Activated naive CD4-positive, alpha-beta T cell treated with Interleukin-2 at 50 U/mL for 16 hours (primary cell): ENCODE measurements at regions not wholly inside any gene's neighbourhood (a gene's known extent, or its start where the extent isn't known, plus 50 kb on each side); places are given as distances from the start of the nearest gene placed in this dataset.

ENCODE experiments used
- DNase-seq: peaks from one replicate; pipeline ENCODE4 v3.0.0-alpha.2; 2020

DNA sequence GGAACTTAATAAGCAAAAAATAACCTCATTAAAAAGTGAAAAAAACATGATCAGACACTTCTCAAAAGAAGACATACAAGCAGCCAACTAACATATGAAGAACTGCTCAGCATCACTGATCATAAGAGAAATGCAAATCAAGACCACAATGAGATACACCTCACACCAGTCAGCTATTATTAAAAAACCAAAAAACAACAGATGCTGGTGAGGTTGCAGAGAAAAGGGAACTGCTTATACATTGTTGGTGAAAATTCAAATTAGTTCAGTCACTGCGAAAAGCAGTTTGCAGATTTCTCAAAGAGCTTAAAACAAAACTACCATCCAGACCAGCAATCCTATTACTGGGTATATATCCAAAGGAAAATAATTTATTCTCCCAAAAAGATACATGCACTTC, 513.3 kb downstream of the MDFIC start:
- no peak for DNase-seq

DNA sequence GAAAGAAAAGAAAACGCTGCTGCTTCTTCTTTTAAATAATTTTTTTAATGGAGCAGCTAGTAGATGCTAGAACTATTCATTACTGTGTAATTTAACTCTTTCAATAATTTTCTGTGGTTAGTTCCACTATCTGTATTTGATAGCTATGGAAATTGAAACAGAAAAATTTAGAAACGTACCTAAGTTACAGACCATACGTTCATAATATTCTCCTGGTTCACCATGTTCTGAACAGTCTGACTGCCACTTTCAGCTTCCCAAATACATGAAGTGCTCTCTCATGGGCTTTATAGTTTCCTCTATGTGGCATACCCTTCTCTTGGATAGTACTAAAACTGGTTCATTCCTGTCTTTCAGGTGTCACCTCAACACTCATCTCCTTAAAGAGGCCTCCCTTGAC, 508.0 kb downstream of the MDFIC start:
- no peak for DNase-seq

DNA sequence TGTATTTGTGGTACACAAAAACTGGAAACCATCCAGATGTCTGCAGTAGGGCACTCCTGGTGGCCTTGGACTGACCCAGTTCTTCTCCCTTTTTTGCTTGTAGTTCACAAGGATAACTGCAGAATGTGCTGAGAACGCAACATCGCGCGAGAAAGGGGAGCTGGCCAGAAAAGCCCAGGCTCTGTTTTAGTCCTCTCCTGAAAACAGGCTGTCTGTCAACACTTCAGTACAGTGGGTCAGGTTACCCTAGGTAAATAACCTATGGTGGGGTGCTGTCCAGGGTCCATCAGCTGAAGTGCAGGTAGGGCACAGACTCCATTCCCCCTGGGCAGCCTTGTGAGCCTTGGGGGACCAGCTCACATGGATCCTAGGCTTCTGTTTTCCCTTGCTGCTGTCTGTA, 495.8 kb downstream of the MDFIC start:
- no peak for DNase-seq

DNA sequence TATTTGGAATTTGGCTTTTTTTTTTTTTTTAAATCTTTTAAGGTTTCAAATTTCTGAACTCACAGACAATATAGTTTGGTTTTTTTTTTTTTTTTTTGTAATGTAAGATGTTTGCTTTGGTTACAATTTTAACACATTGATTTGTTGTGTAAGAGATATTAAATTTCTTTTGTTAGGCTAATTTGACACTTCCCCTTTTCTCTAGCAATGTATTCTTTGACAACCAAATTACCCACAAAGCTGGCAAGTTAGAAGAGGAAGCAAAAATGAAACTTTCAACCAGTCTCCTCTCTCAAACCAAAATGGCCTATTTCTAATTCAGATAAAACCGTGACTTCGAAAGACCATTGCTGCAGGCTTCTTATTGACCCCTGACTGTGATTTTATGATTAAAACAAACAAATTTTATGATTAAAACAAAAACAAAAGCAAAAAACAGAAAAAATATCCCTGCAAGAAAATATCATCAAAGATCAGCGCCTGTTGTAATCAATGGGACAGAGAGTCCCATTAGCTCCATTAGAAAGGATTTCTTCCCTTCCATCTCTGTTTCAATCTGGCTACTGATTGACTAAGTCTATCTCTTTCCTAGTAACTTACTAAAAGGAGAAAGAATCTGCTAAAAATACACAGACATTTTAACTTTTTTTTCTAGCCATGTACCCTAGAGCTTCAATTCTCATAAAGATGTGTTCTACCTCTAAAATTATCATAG, 489.2 kb downstream of the MDFIC start:
- DNase-seq = no peak

DNA sequence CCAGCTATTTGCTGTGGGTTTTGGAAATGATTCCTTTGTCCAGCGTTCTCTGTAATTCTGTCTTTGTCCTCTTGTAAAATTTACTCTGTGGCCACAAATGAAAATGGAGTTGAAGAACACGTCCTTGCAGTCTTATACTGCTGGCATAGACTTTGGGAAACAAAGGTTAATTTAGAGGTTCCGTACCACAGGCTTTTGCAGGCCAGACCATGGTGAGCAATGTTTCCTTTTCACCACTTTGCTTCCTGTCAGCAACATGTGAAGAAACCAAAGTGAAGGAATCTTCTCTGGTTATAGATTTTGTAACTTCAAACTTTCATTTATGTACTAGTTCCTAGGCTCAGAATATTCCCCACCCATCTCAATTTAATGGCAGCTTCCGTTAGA, 488.5 kb downstream of the MDFIC start:
- DNase-seq = no peak

DNA sequence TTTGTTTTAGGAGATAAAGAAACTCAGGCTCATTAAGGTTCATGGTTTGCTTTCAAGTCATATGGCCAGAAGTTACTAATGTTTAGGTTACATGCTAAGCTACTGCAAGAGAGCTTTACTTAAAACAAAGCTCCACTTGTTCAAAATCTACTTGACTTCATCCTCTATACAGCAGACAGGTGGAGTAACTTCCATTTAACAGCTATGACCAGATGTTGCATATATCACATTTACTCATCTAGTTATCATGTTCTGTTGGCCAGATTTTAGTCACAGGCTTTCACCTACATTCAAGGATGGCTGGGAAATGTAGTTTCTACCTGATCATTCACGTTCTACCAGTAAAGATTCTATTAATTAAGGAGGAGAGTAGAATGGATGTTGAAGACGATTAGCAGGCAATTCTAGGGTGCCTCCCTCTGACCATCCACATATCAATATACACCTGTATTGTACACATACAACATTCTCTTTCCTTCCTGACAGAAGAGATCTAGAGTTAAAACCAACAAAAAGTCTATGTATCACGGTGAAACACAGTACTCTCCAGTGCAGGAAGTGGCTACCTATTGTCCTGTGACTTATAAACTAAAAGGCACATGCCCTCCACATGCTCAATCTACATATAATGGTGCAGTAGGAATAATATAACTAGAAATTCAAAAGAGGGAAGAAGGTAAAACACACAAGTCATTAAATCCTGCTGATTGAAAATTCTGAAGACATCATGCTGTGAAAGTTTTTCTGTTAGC, 488.0 kb downstream of the MDFIC start:
- DNase-seq = no peak

DNA sequence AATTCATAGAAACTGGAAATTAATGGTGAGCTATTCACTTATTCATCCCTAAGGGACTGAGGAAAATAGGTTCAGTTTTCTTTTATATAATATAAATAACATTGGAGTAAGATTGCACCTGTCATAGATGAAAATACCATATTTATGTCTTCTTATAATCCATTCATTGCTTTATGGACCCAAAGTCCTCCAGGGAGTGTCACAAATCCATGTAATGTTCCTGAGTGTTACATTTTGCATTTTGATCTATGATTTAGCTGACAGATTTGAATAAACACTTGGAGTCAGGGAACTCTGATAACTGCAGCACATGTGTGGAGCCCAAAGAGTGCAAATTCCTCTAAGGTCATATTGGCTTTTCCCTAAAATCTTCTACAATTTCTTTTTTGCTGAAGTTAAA, 484.3 kb downstream of the MDFIC start:
- no peak for DNase-seq

DNA sequence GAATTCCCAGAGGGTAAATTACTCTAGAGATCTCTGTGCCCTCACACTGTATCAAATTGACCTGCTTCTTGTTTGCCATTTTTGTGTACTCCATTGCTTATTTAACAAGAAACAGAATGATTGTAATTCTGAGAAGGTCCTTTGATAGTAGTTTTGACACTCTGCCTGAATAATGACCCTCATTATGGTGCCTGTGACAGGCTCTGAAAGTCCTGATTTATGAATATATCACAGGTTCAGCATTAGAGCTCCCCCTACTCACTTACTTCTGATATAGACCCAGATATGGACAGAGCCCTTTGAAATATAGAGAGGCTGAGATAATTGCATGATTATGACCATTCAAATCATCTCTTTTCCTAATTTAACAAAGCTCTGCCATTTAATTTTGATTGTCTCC, 465.2 kb downstream of the MDFIC start:
- DNase-seq = no peak

DNA sequence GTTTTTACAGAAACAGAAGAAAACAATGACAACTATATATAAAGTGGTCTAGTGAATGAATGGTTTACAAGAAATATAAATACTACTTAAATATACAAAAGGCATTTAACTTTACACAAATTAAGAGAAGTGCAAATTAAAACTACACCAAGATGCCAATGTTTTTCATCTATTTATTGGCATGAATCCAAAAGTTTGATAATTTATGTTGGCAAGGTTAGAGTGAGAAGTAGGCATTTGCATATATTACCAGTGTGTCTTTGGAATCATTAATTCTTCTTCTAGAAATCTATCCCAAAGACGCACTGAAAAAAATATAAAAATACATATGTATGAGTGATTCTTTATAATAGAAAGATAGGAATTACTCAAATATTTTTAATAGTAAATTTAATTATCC, 457.4 kb downstream of the MDFIC start:
- no peak for DNase-seq

DNA sequence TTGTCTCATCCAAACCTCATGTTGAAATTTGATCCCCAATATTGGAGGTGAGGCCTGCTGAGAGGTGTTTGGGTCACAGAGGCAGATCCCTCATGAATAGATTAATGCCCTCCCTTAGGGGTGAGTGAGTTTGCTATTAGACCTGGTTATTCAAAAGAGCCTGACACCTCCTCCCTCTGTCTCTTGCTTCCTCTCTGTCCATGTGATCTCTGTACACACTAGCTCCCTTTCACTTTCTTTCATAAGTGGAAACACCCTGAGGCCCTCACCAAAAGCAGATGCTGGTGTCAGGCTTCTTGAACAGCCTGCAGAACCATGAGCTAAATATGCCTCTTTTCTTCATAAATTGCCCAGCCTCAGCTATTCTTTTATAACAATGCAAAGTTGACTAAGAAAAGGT, 447.1 kb downstream of the MDFIC start:
- DNase-seq = no peak

DNA sequence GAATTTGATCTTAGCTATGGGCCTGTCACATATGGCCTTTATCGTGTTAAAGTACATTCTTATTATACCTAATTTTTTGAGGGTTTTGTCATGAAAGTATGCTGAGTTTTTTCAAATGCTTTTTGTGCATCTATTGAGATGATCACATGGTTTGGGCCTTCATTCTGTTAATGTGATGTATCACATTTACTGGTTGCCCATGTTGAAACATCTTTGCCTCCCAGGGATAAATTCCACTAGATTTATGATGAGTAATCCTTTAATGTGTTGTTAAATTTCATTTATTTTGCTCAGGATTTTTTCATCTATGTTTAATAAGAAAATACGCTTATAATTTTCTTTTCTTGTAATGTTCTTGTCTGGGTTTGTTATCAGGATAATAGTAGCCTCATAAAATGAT, 442.0 kb downstream of the MDFIC start:
- no peak for DNase-seq

DNA sequence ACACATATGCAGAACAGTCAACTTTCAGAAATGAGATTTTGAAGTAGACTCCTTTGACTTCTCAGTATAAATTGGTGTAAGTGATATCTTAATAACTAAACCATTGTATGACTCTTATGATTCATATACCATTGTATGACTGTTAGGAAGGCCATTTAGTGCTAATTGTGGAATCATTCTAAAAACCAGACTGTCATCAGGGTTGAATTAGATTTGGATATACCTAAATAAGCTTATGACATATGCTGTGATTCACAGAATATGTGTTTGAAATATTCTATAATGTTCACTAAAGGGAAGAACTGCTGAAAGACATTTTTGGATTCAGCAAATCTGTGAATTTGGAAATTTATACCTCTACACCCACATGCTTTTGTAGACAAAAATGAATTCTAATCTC, 438.1 kb downstream of the MDFIC start:
- DNase-seq = no peak

DNA sequence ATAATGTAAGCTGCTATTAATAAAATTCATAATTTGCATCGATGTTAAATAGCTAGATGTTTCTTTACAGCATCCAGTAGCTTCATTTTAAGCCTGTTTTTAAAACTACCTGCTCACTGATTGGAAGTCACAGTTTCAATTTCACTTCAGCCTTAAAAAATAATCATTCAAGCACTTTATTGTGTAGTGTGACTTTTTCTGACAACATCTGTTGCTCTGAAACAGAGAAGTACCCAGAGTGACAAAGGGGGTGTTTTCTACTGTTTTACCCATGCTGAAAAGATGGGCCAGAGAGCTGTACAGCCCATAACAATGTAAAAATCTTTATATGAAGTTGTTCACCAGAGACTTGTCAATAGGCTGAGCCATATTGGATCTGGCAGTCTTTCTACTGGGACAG, 437.2 kb downstream of the MDFIC start:
- DNase-seq = no peak

DNA sequence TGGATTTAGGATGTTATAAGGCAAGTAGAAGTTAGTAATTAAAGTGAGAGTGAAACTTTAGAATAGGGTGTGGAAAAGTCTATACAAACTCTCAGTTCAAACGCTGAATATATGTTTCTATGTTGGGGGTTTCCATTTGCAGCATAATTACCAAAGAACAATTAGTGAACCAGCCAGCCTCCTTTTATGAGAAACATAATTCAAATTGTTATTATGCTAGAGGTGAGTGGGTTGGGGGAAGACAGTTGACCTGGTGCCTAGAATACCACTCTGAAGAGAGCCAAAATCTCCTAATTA, 435.8 kb downstream of the MDFIC start:
- no peak for DNase-seq

DNA sequence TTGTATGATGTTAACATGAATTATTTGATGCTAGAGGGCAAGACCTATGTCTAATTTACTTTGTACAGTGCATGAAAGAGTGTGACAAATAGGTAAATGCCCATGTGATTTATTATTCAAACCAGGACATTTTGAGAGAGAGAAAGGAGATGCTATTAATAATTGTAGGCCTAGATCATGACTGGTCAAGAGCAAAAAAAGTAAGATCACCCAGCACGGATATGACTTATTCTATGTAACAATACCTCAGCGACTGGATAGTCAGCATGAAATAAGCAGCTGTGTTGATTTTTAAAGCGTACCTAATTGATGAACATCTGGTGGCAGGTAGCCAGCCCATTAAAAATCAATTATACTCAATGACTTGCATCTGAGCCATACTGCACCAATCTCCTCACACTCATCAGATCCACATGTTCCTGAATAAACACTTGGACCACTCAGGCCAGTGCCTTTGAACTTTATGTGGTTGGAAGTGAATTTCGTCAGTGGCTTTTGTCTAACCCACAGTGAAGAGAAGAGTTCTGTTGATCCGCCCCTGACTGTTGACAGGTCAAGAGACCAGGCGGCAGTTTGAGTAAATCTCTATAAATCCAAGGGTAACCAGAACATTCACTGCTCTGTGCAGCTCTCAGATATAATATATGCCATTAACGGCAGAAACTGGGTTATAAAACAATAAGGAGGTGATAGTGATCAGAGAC, 435.3 kb downstream of the MDFIC start:
- DNase-seq = no peak

DNA sequence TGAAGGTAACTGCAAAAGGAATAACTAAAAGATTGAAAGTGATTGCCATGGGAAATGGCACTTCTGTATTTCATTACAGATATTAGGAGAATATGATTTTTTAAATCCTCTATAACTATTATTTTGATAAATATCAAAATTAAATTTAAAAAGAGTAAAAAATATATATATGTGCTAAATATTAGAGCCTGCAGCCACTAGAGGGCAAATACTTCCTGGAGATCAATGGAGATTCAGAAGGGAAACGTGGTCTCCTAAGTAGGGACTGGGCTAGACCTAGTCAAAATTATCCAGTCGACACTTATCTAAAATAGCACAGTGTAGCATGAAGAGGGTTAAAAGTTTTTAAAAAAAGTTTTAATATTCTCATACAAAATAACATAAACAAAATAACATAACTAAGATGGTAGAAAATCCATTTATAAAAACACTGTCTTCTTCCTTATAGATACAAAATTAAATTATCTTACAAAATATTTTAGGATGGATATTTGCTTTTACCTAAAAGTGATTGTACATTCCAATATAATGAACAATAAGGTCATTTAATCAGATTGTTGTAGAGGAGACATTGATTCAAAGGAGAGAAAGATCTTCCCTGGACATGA, 434.3 kb downstream of the MDFIC start:
- DNase-seq = no peak

DNA sequence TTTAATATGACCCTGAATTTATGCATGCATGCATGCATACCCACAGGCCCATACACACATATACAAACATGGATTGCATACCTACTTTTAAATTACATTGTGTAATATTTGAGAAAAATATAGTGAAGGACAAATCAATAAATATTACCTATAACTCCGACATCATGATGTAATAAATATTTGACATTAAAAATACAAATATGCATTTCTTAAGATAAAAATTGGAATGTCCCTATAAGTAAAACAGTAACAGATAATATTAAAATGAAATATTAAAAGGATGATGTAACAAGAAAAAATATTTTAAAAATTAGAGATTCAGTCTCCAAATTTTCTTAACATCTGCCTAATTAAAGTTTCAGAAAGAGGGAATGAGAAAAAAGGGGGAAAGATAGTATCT, 433.0 kb downstream of the MDFIC start:
- DNase-seq = no peak

DNA sequence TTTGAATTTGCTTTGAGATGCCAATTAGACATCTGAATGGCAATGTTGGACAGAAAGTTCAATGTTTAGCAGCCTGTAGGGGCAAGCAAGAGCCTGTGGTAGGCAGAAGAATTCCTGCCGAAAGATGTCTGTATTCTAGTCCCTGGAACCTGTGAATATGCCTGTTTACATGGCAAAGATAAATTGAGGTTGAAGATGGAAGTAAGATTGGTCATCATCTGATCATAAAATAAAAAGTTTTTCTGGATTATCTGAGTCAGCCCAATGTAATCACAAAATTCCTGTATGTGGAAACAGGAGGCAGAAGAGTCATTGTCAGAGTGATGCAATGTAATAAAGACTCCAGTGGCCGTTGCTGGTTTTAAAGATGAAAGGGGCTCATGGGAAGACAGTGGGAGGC, 430.5 kb downstream of the MDFIC start:
- no peak for DNase-seq

DNA sequence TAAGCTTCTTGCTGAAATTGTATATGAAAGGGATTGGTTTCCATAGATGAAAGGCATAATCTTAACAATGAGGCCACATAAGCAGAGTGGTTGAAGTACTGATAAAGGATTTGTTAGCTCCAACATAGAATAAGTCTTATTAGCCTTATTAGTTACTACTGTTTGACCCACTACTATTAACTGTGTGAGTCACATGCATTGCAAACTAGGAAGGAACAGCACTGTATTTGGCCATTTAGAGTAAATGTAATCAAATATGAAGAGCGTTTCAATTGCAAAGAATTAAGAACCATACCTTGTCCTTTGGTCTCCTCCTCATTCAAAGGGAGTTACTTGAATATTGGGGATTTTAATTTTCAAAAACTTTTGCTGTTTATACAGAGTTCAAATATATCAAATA, 428.9 kb downstream of the MDFIC start:
- no peak for DNase-seq

DNA sequence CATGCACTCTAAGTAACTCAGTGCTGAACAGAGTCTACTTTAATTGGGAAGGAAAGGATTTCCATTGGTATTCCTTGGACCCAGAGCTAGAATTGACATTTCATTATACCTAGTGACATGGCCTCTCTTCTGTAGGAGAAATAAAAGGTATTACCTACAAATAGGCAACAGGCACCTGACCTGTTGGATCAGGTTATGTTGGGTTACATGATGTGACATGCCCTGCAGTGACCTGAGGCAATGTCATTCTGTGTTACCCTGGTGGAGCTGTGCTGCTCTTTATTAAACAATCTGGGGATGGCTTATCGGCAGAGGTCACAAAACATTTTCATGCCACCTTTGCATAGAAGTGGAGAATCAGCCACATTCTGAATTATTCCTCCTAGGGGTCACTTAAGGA, 427.7 kb downstream of the MDFIC start:
- DNase-seq = no peak

DNA sequence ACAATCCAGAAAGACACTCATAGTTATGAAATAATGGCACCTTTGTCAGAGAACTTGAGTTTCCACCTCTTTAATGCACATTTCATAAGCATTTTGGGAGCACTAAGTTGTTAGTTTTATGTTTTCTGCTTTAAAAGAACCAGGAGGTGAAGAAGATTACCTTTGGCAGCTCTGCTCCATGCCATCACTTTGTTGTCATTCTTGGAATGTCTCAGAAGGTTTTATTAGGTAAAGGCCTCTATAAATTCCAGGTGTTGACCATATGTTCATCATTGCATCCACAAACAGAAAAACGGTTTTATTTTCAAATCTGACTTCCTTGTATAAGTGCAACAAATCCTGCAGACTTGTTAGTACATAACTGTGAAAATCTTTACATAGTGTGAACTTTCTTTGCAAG, 424.8 kb downstream of the MDFIC start:
- DNase-seq = no peak

DNA sequence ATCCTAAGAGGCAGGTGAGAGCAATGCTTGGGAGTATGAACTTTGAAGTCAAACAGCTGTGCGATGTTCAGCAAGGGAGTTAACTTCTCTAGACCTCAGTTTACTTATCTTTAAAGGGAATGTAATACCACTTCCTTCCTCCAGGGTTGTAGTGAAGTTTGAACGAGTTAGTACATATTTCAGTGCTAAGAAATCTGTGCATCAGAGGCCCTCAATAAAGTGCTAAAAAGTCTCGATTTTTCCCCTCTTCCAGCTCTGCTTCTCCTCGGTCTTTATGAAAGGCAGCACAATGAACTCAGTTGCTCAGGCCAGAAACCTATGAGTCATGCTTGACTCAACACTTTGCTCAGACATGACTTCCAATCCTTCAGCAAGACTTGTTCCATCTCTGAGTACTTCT, 418.9 kb downstream of the MDFIC start:
- DNase-seq = no peak

DNA sequence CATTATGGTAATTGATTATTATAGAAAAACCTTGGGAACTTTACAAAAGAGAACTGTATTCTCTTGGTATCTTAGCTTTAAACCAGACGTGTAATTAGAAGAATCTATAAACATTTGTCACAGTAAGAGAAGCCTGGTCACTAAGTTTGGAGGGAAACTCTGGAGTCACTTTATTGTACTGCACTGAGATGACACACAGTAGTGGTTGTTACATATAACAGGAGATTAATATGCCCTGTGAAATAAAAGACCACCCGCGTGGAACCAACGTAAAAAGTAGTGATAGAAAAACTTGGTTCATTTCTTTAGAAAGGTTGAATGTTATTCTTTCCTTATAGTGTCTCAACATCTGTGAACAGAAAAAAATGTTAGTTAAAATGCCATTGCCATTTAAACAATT, 416.1 kb downstream of the MDFIC start:
- no peak for DNase-seq

DNA sequence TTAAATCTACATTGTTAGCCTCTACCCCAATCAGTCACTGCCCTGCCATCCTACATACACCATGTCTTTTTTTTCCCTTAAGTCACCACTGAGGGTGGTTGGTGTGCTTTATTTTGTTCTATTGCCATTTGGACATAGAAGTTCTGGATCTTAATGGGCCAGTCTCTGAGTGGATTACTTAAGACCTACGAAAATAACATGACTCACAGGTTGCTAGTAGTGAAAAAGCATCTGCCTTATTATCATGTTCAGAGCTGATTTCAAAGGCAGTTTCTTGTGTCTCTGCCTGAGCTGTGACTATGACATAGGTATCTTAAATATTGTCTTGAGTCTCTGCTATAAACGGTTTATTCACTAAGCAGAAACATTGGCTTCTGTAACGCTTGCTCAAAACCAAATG, 410.8 kb downstream of the MDFIC start:
- no peak for DNase-seq
